ENCODE measurements at regions not wholly inside any gene's neighbourhood (a gene's known extent, or its start where the extent isn't known, plus 50 kb on each side); places are given as distances from the start of the nearest gene placed in this dataset.
A peak's percentile ranks its signal among the peaks of the same experiment; 100 is the strongest.

GRCh38 chr16:85252461-85252860 lies 140.2 kb upstream of the CIBAR2 start:
- 84% methylated on average over 9 of the region's 9 CpGs for WGBS (ENCODE audit: low lambda C conversion rate, missing lambda C conversion rate)
- Histone ChIP-seq H3K36me3 (replicated peaks; ENCODE audit: insufficient read depth, low read depth) (no peaks in the 10 kb centered on the region), H3K4me1 (ENCODE audit: insufficient read depth) (no peaks in the 10 kb centered on the region), H3K27me3 (no peaks in the 10 kb centered on the region), H3K27ac (no peak overlapping the region), H3K9me3 (ENCODE audit: low read depth) (no peaks in the 10 kb centered on the region), H3K4me3 (no peak overlapping the region), H3K4me2 (no peak overlapping the region), H3K79me2 (peaks cover 3% of the 10 kb centered on the region), H4K20me1 (ENCODE audit: insufficient read depth, poor library complexity, severe bottlenecking) (peaks cover 3% of the 10 kb centered on the region), H3K9me2 (replicated peaks; ENCODE audit: insufficient read depth) (no peaks in the 10 kb centered on the region), H2AFZ (no peak overlapping the region)
- TF ChIP-seq CTCF (IDR thresholded peaks at IDR 0.05; ENCODE audit: poor library complexity): no peak
- no peak for TF ChIP-seq EZH2 (IDR thresholded peaks at IDR 0.05; ENCODE audit: borderline replicate concordance)
- no peak for TF ChIP-seq EZH2phosphoT487 (IDR thresholded peaks at IDR 0.05; ENCODE audit: low read depth, severe bottlenecking, unreplicated experiment)
- DNase-seq (ENCODE audit: low spot score): no peak

- no peaks in the 10 kb centered on the region for H3K9me3 ChIP-seq (ENCODE audit: low read depth)
- 60% methylated on average over 21 of the region's 22 CpGs for WGBS (ENCODE audit: low lambda C conversion rate, missing lambda C conversion rate)
- H3K4me1 ChIP-seq (ENCODE audit: insufficient read depth): peaks cover 1% of the 10 kb centered on the region
- H3K27ac ChIP-seq: no peak overlapping the region
- peak; percentile 70 for DNase-seq (ENCODE audit: low spot score)
- no peak overlapping the region for H3K4me3 ChIP-seq
- H3K79me2 ChIP-seq: peaks cover 3% of the 10 kb centered on the region
- no peak overlapping the region for H2AFZ ChIP-seq
- H4K20me1 ChIP-seq (ENCODE audit: insufficient read depth, poor library complexity, severe bottlenecking): peaks cover 3% of the 10 kb centered on the region
- H3K27me3 ChIP-seq: no peaks in the 10 kb centered on the region
- no peaks in the 10 kb centered on the region for H3K9me2 ChIP-seq (replicated peaks; ENCODE audit: insufficient read depth)
- TF ChIP-seq EZH2phosphoT487 (IDR thresholded peaks at IDR 0.05; ENCODE audit: low read depth, severe bottlenecking, unreplicated experiment): no peak
- TF ChIP-seq CTCF (IDR thresholded peaks at IDR 0.05; ENCODE audit: poor library complexity): peak; percentile 83
- no peak overlapping the region for H3K4me2 ChIP-seq
- H3K36me3 ChIP-seq (replicated peaks; ENCODE audit: insufficient read depth, low read depth): no peaks in the 10 kb centered on the region
Measured at GRCh38 chr16:85253084-85253941, 141.0 kb upstream of the CIBAR2 start.

GRCh38 chr16:85254051-85254450 lies 141.8 kb upstream of the CIBAR2 start:
- Histone ChIP-seq H3K79me2 (peaks cover 3% of the 10 kb centered on the region), H2AFZ (no peak overlapping the region), H3K4me1 (ENCODE audit: insufficient read depth) (peaks cover 4% of the 10 kb centered on the region), H4K20me1 (ENCODE audit: insufficient read depth, poor library complexity, severe bottlenecking) (peaks cover 3% of the 10 kb centered on the region), H3K9me3 (ENCODE audit: low read depth) (no peaks in the 10 kb centered on the region), H3K36me3 (replicated peaks; ENCODE audit: insufficient read depth, low read depth) (no peaks in the 10 kb centered on the region), H3K4me2 (no peak overlapping the region), H3K27ac (no peak overlapping the region), H3K27me3 (no peaks in the 10 kb centered on the region), H3K4me3 (no peak overlapping the region), H3K9me2 (replicated peaks; ENCODE audit: insufficient read depth) (no peaks in the 10 kb centered on the region)
- no peak for DNase-seq (ENCODE audit: low spot score)
- TF ChIP-seq EZH2 (IDR thresholded peaks at IDR 0.05; ENCODE audit: borderline replicate concordance): no peak
- TF ChIP-seq EZH2phosphoT487 (IDR thresholded peaks at IDR 0.05; ENCODE audit: low read depth, severe bottlenecking, unreplicated experiment): no peak
- TF ChIP-seq CTCF (IDR thresholded peaks at IDR 0.05; ENCODE audit: poor library complexity): no peak
- WGBS (ENCODE audit: low lambda C conversion rate, missing lambda C conversion rate): 94% methylated on average over 9 of the region's 9 CpGs

Data from hepatocyte (in vitro differentiated cells).